Stimulated activated CD4-positive, alpha-beta T cell treated with anti-CD3 and anti-CD28 coated beads, TNF-alpha, amount 100 ng/mL, for 1 hour (primary cell): ENCODE measurements at regions not wholly inside any gene's neighbourhood (a gene's known extent, or its start where the extent isn't known, plus 50 kb on each side); places are given as distances from the start of the nearest gene placed in this dataset.

Experiments used
- DNase-seq, 3 donors: peaks; one replicate each; pipeline ENCODE4 v3.0.0-alpha.2; 2020; ENCODE audit warnings: low read depth in 3 of 3, low spot score in 1 of 3

DNA sequence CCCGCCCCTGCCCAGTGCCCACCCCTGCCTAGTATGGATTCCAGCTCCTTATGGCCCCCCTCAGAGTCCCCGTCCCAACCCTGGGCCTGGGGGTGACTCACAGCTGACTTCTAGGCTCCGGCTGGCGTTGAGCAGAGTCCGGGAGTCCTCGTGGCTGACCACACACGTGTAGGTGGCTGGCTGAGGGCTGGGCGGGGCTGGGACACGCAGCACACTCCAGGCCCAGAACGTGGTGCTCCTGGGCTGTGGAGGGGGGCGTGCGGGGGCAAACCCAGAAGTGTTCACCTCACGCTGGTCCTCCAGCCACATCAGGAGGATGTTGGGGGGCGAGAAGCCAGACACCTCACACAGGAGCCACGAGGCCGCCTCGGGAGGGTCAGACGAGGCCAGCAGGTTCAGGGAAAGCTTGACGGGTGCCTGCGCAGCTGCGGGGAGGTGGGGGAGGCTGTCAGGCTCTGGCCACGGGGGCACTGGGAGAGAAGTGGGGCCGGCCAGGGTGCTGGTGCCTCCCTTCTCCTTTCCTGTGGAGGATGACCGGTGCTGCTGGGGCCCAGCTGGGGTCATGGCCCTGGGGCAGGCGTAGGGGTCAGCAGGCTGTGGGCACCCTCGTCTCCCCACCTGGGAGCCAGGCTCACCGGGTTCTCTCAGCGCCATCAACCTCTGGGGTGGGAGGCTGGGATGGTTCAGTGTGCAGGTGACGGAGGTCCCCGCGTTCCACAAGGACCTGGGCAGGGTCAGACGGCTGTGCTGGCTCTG, 314.1 kb downstream of the TMEM121 start:
- no peak for DNase-seq

DNA sequence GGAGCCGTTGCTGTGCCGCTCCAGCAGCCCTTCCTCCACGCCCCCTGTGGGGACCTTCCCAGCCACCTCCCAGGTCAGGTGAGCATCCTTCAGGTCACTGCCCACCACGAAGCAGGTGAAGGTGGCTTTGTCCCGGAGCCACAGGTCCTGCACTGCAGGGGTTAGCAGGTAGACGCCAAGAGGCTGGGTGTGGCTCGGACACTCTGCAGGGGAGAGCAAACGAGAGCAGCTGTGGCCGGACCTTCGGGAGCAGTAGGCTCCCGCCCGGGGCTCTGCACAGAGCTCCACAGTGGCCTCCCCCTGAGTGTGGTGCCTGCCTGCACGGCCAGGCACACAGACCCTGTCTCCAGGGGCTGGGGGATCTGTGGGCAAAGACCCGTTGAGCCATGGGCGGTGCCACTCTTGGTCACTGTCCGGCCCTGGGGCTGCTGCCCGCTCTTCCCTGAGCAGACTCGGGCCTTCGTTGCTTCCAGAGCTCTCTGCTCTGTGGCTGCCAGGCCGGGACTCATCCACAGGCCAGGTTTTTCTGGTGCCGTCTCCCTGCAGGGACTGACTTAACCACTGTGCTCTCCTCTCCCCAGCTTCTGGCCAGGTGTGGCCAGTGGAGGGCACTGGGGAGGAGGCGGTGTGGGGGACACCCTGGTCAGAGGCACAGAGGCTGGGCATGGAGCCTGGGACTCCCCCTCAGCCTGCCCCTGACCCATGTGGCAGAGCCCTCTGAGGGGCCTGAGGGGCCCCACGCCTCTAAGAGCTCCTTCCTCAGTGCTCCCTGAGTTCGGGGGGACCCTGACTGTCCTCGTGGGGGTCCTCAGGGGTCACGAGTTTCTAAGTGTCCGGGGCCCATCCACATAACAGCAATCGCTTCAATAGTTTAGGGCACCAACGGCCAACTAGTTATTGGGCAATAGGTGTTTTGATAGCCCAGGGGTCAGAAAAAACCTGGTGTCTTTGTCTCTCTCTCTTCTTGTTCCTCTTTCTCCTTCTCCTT, 314.9 kb downstream of the TMEM121 start:
- DNase-seq: no peak

DNA sequence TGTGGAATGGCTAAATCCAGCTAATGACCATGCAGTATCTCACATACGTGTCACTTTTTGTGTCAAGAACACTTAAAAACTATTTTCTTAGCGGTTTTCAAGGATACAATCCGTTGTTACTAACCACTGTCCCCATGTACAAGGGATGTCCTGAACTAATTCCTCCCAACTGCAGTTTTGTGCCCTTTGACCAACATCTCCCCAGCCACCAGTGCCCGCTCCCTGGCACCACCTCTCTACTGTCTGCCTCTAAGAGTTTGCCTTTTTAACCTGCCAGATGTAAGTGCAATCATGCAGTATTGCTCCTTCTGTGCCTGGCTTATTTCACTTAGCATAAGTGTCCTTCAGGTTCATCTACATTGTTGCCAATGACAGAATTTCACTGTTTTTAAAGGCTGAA, 315.7 kb downstream of the TMEM121 start:
- no peak for DNase-seq

DNA sequence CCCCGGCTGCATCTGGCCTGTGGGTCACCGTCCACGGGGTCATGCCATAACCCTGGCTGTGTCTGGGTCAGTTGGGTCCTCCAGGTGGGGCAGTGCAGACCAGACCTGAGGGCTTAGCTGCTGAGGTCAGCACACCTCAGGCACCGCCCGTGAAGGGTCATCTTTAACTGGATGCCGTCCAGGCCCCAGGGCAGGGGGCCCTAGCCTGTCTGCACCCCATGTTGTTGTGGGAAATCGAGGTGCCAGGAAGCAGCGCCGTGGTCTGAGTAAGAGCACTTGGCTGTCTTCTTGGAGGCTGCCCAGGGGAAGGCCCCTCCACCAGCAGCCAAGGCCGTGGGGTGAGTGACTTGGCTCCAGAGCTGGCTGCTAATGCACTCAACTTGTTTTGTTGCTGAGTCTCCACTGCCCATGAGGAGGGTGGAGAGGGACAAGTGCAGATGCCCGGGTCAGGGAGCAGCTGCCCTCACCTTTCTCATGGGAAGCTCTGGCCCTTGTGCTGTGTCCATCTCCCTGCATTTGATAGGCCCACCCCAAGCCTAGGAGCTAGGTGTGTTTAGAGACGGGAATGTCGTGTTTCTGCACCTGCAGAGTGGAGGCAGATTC, 317.2 kb downstream of the TMEM121 start:
- DNase-seq: no peak

DNA sequence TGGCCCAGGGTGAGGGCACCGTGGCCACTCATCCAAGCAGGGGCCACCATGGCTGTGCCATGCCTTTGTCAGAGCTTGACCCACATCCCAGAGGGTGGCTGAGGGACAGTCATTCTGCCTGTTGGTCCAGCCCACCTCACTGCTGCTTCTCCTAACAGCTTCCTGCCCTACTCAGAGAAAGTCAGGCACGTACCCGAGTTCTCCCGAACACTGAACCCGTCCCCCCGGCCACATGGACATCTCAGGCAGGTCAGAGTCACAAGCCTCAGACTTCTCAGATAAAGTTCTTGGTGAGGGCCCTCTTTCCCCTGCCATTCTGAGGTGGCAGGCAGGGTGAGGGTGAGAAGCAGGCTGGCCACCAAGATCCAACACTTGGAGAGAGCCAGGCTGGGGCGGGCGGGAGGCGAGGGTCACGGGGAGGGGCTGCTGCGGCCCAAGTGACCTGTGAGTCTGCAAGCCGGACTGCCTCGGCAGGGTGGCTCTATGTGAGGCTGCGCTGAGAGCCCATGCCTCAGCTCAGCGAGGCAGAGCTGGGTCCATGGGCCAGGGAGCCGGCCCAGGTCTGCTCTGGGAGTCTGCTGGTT, 317.8 kb downstream of the TMEM121 start:
- no peak for DNase-seq

DNA sequence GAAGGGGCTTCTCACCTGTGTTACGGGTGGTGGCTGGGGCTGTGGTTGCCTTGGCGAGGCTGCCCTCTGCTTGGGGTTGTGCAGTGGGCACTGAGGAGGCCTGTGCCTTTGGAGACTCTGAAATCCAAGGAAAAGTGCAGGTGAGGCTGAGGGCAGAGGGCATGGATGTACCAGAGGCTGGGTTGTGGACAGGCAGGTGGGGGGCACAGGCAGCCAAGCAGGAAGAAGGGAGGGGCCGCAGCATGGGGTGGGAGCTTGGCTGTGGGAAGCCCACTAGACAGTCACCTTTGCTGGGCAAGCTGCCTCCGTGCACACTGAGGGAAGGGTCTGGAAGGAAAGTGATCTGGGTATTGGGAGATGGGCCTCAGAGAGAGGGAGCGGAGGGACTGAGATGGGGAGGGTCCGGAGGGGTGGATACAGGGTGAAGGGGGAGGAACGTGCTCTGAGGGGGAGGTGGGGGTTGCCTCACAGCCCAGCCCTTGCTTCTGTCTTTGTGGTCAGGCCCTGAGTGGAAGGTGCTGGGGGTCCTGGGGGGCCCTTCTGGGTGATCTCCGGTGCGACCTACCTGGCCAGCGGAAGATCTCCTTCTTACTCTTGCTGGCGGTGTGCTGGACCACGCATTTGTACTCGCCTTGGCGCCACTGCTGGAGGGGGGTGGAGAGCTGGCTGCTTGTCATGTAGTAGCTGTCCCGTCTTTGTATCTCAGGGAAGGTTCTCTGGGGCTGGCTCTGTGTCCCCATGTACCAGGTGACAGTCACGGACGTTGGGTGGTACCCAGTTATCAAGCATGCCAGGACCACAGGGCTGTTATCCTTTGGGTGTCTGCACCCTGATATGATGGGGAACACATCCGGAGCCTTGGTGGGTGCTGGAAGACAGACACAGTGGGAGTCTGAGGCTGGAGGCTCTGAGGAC, 318.7 kb downstream of the TMEM121 start:
- DNase-seq: no peak

DNA sequence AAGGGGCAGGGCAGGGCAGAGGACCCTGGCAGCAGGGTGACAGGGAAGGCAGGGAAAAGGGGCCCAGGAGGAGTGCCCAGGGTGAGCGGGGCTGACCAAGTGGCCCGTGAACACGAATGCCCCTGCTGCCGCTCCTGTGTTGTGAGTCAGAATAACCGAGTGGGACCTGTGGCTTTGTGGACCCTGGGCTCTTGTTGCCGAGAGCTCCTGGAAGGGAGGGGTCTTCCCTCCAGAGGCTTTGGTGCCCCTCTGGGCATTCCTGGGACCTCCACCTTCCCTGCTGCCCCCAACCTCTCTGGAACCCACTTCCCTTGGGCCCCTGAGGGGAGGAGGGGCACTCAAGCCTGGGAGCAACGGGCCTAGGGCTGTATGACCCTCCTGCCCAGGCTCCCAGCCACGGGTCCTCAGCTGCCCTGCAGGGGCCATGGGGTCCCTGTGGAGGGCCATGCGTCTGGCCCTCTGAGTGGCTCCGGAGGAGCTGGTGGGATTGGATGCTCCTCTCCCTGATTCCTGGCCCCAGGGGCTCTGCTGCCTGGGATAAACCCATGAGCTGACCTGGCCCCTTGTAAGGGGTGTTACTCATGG, 319.4 kb downstream of the TMEM121 start:
- no peak for DNase-seq

DNA sequence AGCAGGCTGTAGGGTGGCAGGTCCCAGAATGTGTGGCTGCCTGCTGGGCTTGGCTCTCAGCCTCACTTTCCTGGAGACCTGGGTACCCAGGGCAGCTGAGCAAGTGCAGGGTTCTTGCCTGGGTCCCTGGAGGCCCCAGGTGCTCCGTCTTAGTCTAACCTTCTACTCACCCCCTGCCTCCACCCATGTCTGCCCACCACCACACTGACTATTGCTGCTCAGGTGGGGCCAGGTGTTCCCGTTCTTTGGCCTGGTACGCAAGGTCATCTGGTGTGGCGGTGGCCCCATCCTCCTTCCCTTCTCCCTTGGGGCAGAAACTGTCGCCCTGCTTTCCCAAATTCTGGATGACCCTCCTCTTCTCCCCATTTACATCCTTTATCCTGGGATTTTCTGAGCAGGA, 319.9 kb downstream of the TMEM121 start:
- no peak for DNase-seq

DNA sequence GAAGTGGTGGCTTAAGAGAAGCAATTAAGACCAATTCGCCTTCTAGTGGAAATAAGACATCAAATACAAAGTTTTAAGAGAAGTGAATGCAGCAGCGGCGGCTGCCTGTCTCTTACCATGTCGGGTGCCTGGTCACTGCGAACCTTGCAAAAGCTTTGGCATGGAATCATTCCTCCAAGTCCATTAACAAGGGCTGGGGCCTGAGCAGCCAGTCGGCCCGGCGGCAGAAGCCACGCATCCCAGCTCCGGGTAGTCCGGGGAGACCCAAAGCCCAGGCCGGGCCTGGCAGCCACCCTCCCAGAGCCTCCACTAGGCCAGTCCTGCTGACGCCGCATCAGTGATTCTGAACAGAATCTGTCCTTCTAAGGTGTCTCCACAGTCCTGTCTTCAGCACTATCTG, 321.0 kb downstream of the TMEM121 start:
- DNase-seq: no peak

DNA sequence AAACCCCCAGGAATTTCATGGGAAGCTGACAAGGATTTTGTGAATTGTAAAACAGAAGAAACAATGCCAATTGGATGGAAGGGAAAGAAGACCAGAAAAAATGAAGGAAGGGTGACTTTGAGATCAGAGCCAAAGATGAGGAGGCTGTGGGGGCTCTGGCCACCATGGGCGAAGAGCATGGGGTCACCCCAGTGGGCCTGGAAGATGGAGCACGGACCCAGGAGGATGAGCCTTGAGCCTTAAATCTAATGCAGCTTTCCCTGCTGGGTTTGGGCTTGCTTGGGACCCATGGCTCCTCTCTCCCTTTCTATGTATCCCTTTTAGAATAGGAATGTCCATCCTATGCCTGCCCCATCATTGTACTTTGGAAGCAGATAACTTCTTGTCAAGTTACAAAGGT, 322.2 kb downstream of the TMEM121 start:
- DNase-seq: no peak

DNA sequence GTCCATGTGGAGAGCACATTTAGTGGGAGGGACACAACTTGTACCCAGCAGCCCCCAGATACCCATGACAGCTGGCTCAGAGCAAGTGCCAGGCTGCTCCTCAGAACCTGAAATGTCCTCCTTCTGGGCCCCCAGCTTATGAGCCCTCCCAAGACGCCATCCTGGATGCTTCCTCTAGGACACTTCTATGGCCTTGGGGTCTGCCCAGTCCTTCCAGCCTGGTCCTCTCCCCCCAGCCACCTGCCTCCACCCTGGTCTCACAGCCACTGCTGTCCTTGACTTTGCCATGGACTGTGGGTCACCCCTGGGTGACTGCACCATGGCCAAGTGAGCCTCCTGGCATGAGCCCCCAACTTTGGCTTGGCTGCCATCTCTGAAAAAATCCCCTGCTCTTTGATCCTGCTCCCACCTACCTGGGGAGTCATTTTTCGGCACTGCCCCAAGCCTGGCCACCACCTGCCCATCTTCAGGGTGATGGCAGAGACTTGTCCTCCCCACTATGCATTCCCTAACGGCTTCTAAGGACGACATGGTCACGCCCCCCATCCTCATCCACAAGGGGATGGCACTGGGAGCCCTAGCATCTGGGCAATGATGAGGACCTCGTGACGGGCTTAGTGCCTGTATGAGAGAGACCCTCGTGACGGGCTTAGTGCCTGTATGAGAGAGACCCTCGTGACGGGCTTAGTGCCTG, 323.7 kb downstream of the TMEM121 start:
- DNase-seq: no peak

DNA sequence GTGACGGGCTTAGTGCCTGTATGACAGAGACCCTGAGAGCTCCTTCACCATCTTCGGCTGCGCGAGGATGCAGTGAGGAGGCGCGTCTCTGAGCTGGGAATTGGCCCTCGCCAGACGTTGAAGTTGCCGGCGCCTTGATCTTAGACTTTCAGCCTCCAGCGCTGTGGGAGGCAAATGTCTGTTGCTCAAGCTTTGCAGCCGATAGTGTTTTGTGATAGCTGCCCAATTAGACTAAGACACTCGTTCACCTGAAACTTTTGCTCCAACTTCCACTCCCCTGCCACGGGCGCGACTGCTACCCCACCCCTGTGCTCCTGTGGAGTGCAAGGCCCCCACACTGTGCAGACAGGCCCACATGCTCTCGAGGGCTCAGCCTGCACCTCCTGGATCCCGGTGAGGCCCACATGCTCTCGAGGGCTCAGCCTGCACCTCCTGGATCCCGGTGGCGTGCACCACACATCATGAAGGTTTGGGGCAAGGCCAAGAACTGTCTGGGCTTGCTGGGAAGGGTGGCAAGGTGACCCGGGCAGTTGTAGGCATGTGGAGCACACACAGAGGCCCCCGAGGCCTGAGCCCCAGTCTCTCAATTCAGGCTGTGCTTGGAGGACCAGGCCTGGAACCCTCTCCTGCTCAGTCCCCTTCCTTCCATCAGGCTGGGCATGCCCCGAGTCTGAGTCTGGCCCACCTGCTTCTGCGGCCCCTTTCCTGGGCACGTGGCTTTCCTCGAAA, 324.6 kb downstream of the TMEM121 start:
- DNase-seq: no peak

DNA sequence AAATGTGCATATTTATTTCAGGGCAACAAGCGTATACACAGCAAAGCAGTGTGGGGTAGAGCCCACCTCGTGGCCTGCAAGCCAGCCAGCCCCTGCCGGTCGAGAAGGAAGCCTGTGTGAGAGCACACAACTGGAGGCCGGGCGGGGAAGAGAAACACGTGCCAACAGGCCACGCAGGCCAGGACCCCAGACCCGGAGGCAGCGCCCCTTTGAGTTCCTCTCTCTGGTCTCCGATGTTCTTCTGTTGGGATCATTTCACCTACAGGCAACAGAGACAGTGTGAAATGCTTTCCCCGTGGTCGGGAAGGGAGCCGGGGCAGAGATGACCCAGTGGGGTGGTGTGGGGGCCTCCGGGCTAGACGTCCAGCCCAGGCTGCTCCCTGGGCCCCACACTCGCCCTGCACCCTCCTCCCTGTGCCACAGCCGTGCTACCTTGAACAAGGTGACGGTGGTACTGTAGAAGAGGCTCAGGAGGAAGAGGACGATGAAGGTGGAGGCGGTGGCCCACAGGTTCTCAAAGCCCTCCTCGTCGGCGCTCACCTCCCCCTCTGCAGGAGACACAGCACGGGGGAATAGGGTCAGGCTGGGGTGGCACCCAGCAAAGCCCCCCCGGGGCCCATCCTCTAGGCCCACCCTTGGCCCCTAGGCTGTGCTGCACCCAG, 325.5 kb downstream of the TMEM121 start:
- no peak for DNase-seq

DNA sequence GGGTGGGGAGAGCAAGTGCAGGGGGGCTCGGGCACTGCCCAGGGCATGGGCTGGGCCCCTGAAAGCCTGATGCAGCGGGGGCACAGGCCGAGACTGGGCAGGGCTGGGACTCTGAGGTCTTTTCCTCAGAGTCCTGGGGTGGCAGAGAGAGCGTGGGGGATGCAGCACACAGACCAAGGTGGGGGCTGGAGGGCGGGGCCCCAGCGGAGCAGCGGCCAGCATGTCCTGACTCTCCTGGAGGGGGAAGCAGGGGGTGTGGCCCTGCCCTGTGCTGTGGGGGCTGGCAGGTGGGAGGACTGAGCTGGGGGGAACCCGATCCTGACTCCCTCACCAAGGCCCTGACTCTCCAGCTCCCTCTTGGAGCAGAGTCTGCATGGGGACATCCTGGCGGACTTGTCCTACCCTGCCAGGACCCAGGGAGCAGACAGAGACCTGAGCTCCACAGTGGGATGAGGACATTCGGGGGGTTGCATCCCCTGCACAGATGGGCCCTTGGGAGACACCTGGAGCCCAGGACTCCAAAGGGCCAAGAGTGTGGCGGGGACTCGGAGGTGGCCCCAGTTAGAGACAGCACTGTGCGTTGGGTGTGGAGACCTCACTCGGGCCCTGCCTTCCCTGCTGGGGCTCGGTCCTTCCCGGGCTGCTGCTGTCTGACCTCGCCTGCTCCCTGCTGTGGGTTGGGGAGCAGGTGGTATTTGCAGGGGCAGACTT, 326.1 kb downstream of the TMEM121 start:
- no peak for DNase-seq

DNA sequence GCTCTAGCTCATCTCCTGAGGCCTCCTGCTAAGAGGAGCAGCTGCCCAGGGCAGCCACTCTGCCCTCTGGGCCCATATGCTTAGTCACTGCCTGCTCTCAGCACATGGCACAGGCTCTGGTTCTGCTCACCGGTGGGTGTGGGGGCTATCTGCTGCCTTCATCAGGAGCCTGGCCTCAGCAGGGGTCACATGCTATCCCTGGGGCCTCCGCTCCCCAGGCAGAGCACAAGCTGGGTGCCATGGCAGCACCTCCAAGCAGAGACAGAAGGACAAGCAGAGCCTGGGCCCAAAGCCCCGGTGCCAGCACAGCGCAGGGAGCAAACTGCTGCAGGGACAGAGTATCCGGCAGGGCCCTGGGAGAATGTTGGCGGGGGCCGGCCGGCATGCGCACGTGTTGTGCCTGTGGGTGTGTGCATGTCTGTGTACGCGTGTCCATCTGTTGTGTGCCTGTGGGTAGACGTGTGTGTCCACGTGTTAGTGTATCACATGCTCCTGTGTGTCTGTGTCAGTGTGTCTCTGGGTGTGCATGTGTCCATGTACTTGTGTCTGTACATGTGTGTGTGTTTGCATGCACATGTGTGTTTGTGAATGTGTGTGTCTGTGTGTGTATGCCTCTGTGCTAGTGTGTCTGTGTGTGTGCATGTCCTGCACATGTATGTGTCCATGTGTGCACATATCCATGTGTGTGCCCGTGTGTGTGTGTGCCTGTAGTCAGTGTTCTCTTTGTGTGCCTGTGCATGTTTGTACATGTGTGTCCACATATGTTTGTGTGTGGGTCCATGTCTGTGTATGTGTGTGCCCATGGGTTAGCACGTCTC, 326.9 kb downstream of the TMEM121 start:
- DNase-seq: no peak

DNA sequence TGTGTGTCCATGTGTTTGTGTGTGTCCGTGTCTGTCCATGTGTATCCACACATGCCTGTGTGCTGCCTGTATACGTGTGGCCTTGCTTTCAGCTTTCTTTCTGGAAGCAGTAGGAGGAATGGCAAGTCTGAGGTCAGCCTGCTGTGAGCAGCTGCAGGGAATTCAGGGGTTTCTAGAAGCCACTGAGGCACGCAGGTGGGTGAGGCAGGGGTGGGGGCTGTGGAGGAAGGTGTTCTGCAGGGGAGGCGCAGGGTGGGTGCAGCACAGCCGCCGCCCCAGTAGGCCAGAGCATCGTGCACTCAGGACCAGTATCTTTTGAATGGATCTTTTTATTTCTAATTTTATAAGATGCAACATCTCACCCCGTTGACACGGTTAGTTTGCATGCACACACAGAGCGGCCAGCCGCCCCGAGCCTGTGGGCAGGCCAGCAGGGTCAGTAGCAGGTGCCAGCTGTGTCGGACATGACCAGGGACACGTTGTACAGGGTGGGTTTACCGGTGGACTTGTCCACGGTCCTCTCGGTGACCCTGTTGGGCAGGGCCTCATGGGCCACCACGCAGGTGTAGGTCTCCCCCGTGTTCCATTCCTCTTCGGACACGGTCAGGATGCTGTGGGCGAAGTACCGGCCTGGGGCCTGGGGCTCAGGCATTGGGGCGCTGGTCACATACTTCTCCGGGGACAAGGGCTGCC, 327.7 kb downstream of the TMEM121 start:
- DNase-seq: no peak
